Breast epithelium (tissue), 4 donors: ENCODE measurements at regions not wholly inside any gene's neighbourhood (a gene's known extent, or its start where the extent isn't known, plus 50 kb on each side); places are given as distances from the start of the nearest gene placed in this dataset.

Source experiments
- DNase-seq, 2 donors: peaks; one replicate each; pipeline ENCODE4 v3.0.0-alpha.2; 2019; ENCODE audit warnings: low spot score in 2 of 2
- H3K27ac ChIP-seq, 2 donors: fragments of 200-600 bp; sonication (generic) in 1 of 2; one replicate each; pipeline ENCODE4 v1.5.1; 2016 to 2019; ENCODE audit warnings: mild to moderate bottlenecking in 1 of 2
- H3K27me3 ChIP-seq, 2 donors: fragments of 200-600 bp; sonication (generic) in 1 of 2; one replicate each; pipeline versions ENCODE4 v1.5.1 to v1.6.0; 2017 to 2019; ENCODE audit warnings: control low read depth in 1 of 2, mild to moderate bottlenecking in 1 of 2
- H3K36me3 ChIP-seq: fragments of 200-600 bp; one replicate; pipeline ENCODE4 v1.5.1; 2019
- H3K4me1 ChIP-seq, 2 donors: fragments of 200-600 bp; sonication (generic); one replicate each; pipeline ENCODE4 v1.5.1; 2016 to 2019; ENCODE audit warnings: control low read depth in 1 of 2
- H3K4me3 ChIP-seq, 3 donors: fragments of 200-600 bp; sonication (generic); 1 replicate in 2 of 3; 2 replicates in 1 of 3; pipeline ENCODE4 v1.5.1; 2016 to 2019; ENCODE audit warnings: mild to moderate bottlenecking in 3 of 3, moderate library complexity in 2 of 3
- H3K9me3 ChIP-seq, 2 donors: fragments of 200-600 bp; sonication (generic) in 1 of 2; one replicate each; pipeline ENCODE4 v1.5.1; 2016 to 2019; ENCODE audit warnings: control low read depth in 1 of 2
- POLR2A ChIP-seq: fragments of 450-650 bp; IDR thresholded peaks from one replicate; pipeline ENCODE4 v1.6.1; 2016; ENCODE audit warnings: antibody characterized with exemption, mild to moderate bottlenecking, moderate library complexity
- POLR2AphosphoS5 ChIP-seq, 3 donors: sonication (generic); formaldehyde crosslinking; IDR thresholded peaks; one replicate each; pipeline ENCODE4 v1.6.1; 2017; ENCODE audit warnings: antibody characterized with exemption in 3 of 3
- intact Hi-C: fragments of 100-400 bp; cut with DNase I; formaldehyde crosslinking; loops from one replicate; pipeline ENCODE4 v1.15.1; 2023; ENCODE audit warnings: low total_unique reads
- TF ChIP-seq, protein P1 (sequence below), 3 donors: fragments of 450-650 bp; IDR thresholded peaks; one replicate each; pipeline ENCODE4 v1.5.1; 2016 to 2017; ENCODE audit warnings: antibody characterized with exemption in 3 of 3, mild to moderate bottlenecking in 3 of 3, moderate library complexity in 3 of 3

DNA sequence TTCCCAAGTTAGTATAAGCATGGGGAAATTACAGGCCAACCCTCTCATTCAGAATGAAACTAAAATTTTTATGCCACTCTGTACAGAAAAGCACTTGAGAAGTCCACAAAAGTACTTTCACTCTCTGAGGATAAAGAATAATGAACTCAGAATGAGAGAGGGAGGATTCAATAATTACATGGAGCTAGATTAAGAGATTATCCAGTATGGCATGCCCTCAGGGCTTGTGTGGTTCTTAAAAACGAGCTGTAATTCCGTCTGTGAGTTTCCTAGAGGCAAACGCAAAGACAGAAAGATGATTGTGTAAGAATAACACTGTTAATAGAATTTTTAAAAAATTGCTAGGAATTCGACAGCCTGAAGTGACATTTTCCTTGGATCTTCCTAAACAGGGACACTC lies 126.8 kb upstream of the PTCH1 start:
- Histone ChIP-seq H3K27ac (no peak overlapping the region), H3K4me1 (no peaks in the 10 kb centered on the region), H3K36me3 (no peaks in the 10 kb centered on the region), H3K4me3 (no peak overlapping the region), H3K27me3 (no peaks in the 10 kb centered on the region), H3K9me3 (no peaks in the 10 kb centered on the region)
- intact Hi-C loops = no loop called here
- no peak for DNase-seq
- TF ChIP-seq, protein P1, sequence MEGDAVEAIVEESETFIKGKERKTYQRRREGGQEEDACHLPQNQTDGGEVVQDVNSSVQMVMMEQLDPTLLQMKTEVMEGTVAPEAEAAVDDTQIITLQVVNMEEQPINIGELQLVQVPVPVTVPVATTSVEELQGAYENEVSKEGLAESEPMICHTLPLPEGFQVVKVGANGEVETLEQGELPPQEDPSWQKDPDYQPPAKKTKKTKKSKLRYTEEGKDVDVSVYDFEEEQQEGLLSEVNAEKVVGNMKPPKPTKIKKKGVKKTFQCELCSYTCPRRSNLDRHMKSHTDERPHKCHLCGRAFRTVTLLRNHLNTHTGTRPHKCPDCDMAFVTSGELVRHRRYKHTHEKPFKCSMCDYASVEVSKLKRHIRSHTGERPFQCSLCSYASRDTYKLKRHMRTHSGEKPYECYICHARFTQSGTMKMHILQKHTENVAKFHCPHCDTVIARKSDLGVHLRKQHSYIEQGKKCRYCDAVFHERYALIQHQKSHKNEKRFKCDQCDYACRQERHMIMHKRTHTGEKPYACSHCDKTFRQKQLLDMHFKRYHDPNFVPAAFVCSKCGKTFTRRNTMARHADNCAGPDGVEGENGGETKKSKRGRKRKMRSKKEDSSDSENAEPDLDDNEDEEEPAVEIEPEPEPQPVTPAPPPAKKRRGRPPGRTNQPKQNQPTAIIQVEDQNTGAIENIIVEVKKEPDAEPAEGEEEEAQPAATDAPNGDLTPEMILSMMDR (IDR thresholded peaks at IDR 0.05) = no peak
- TF ChIP-seq POLR2AphosphoS5 (IDR thresholded peaks at IDR 0.05) (no peak), POLR2A (no peak)

DNA sequence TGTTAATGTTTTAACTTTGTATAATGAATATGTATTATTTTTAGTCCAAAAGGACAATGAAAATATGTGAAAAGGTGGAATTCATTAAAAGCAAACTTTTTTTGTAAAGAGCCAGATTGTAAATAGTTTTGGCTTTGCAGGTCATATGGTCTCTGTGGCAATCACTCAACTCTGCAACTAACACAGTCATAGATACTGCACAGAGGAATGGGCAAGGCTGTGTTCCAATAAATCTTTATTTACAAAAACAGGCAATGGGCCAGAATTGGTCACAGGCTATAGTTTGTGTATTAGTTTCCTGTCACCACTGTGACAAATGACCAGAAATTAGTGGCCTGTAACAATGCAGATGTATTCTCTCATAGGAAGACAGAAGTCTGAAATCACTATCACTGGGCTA lies 125.4 kb upstream of the PTCH1 start:
- Histone ChIP-seq H3K4me1 (no peaks in the 10 kb centered on the region), H3K36me3 (no peaks in the 10 kb centered on the region), H3K27ac (no peak overlapping the region), H3K9me3 (peaks cover 0 to 4% of the 10 kb centered on the region in 2 donors), H3K4me3 (no peak overlapping the region), H3K27me3 (no peaks in the 10 kb centered on the region)
- intact Hi-C loops = no loop called here
- no peak for DNase-seq
- TF ChIP-seq POLR2AphosphoS5 (IDR thresholded peaks at IDR 0.05) = no peak

DNA sequence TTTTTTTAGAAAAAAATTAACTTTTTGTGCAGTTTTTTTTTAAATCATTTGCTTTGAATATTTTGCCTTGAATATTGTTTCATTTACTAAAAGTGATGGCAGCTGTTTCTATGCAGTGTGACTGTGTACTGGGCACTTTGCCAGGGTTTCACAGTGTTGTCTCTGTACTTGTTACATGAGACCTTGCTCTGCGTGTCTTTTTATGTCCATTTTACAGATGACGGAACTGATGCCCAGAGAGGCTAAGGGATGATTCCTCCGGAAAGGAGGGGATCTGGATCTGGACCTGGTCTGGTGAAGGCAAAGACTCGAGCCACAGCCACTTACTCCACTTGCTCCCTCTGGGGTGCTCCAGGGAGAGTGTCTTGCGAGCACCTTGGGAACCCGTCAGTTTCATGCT lies 124.8 kb upstream of the PTCH1 start:
- Histone ChIP-seq H3K9me3 (peaks cover 0 to 4% of the 10 kb centered on the region in 2 donors), H3K27me3 (no peaks in the 10 kb centered on the region), H3K27ac (no peak overlapping the region), H3K4me1 (no peaks in the 10 kb centered on the region), H3K4me3 (no peak overlapping the region), H3K36me3 (no peaks in the 10 kb centered on the region)
- intact Hi-C loops = no loop called here
- TF ChIP-seq, protein P1 (IDR thresholded peaks at IDR 0.05) = no peak
- no peak for TF ChIP-seq POLR2A
- no peak for TF ChIP-seq POLR2AphosphoS5 (IDR thresholded peaks at IDR 0.05)
- DNase-seq = no peak

DNA sequence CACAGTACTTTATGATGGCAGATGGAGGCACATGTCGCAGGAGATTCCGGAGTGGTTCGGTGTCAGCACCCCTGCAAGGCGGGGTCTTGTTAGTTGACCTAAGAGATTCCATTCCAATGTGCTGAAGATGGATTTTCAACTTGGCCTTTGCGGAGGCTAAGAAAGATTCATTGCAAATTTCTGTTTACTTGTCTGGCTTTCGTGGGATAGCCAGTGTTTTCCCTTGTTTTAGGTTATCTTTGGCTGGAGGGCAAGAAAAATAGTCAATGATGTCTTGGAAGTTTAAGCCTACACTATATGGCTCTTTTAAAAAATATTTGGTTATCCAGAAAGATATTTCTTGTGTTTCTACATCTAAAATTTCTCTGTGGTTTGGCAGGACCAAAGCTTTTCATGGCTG lies 123.6 kb upstream of the PTCH1 start:
- Histone ChIP-seq H3K9me3 (peaks cover 0 to 4% of the 10 kb centered on the region in 2 donors), H3K36me3 (no peaks in the 10 kb centered on the region), H3K4me1 (no peaks in the 10 kb centered on the region), H3K27me3 (no peaks in the 10 kb centered on the region), H3K27ac (no peak overlapping the region), H3K4me3 (no peak overlapping the region)
- intact Hi-C loops = no loop called here
- DNase-seq = no peak
- TF ChIP-seq POLR2AphosphoS5 (IDR thresholded peaks at IDR 0.05) = no peak
- TF ChIP-seq, protein P1 (IDR thresholded peaks at IDR 0.05) = no peak
- TF ChIP-seq POLR2A = no peak

DNA sequence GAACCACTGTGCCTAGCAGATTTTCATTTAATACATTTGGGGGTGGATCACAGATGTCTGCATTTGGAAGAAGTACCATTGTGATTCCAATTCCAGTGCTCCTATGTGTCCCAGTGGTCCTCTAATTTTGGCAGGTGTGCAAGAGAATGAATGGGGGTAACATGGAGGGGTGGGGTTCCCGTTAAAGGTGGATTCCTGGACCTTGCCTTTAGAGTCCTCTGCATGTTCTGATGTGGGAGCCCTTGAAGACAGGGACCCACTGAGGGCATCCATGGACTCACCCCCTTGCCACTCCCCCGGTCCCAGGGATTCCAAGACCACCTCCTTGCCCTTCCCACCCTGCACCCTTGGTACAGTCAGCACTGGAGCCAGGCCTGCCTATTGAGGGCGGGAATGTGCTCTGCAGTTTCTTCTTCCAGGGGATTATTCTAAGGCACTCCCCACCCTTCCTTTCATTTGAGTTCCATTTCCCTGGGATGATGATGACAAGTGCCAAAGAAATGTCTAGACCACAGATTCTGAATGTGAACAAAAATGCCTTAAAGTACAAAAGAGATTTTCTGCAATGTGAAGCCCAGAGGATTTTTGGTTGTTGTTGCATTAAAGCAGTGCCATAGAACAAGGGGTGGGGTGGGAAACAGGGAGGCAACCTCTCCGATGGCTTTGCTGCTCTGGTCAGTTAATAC lies 119.4 kb upstream of the PTCH1 start:
- DNase-seq = no peak
- Histone ChIP-seq H3K9me3 (peaks cover 0 to 4% of the 10 kb centered on the region in 2 donors), H3K4me1 (no peaks in the 10 kb centered on the region), H3K4me3 (no peak overlapping the region), H3K27me3 (no peaks in the 10 kb centered on the region), H3K36me3 (no peaks in the 10 kb centered on the region), H3K27ac (no peak overlapping the region)
- TF ChIP-seq, protein P1 (IDR thresholded peaks at IDR 0.05) = no peak
- TF ChIP-seq POLR2A (no peak), POLR2AphosphoS5 (IDR thresholded peaks at IDR 0.05) (no peak)
- intact Hi-C loops = no loop called here

DNA sequence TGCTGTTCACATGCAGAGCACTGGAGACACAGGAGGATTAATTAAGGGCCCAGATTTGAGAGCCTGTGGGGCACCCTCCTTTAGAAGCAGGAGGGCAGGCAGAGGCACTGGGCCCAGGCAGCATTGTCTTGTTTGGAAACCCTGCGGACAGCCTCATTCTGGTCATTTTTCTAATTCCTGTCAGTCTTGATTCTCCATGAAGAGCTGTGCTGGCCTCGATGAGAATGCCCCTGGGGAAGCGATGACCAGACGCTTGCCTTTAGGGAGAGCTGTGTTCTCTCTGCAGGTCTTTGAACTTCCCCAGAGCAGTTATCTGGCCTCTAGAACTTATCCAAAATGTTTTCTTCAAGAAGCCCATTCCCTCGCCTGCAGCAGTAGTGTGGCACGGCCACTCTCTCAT lies 117.8 kb upstream of the PTCH1 start:
- intact Hi-C loops = no loop called here
- Histone ChIP-seq H3K27ac (no peak overlapping the region), H3K36me3 (no peaks in the 10 kb centered on the region)

More for the DNA sequence above, 117.8 kb upstream of the PTCH1 start:
- Histone ChIP-seq H3K9me3 (peaks cover 0 to 4% of the 10 kb centered on the region in 2 donors), H3K4me1 (no peaks in the 10 kb centered on the region), H3K4me3 (no peak overlapping the region), H3K27me3 (no peaks in the 10 kb centered on the region)
- no peak for DNase-seq
- TF ChIP-seq, protein P1 (IDR thresholded peaks at IDR 0.05) = no peak
- no peak for TF ChIP-seq POLR2AphosphoS5 (IDR thresholded peaks at IDR 0.05)
- no peak for TF ChIP-seq POLR2A
